HG02798 (cell line): ENCODE measurements at regions not wholly inside any gene's neighbourhood (a gene's known extent, or its start where the extent isn't known, plus 50 kb on each side); places are given as distances from the start of the nearest gene placed in this dataset.
"Not testable (repeated sequence)": the region's sequence is repeated elsewhere in the genome, so short reads cannot be mapped to it uniquely, and the experiment has no call there.

Source experiments
- ATAC-seq: cut with Tn5 transposase; IDR thresholded peaks from one replicate; pipeline ENCODE4 v1.9.1; 2021; ENCODE audit warnings: mild to moderate bottlenecking; ENCODE audit not compliant: unreplicated experiment, poor library complexity

- not testable (repeated sequence) for ATAC-seq
Measured at GRCh38 chr7:116371536-116371935, 128.0 kb upstream of the CAV2 start.

GRCh38 chr7:116373229-116373628 lies 126.3 kb upstream of the CAV2 start:
- ATAC-seq, result not testable (repeated sequence)

DNA sequence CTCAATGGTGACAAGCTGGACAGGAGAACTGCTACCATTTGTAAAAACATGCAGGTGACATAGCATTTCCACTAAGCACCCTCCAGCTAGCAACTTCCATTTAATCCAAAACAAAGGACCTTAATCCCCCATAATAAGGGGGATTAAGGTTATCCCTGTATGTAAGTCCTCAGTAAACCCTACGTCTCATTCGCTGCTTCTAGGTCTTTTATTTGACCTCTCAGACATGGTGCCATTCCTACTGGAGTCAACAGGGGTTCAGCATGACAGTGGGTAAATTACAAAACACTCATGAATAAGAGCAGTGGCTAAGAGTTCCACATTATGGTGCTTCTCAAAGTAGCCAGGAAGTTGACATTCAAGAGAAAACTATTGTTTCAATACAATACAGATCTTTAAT lies 121.8 kb upstream of the CAV2 start:
- no peak for ATAC-seq

- no peak for ATAC-seq
Measured at GRCh38 chr7:116380025-116380424, 119.5 kb upstream of the CAV2 start.

DNA sequence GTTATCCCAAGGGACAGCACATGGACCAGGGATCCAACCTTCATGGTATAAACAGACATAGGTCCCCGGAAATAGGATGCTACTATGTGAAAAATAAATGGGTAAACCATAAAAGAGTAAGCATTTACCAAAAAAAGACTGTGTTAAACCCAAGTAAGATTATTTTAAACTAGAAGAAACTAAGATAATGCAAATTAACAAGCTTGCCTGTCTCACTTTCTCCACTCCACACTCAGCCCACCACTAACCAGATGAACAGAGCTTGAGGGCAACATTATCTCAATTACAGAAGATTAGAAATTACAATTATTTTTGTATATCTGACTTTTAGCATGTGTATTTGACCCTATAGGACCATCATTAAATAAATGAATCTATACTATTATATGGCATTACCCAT lies 117.2 kb upstream of the CAV2 start:
- no peak for ATAC-seq

DNA sequence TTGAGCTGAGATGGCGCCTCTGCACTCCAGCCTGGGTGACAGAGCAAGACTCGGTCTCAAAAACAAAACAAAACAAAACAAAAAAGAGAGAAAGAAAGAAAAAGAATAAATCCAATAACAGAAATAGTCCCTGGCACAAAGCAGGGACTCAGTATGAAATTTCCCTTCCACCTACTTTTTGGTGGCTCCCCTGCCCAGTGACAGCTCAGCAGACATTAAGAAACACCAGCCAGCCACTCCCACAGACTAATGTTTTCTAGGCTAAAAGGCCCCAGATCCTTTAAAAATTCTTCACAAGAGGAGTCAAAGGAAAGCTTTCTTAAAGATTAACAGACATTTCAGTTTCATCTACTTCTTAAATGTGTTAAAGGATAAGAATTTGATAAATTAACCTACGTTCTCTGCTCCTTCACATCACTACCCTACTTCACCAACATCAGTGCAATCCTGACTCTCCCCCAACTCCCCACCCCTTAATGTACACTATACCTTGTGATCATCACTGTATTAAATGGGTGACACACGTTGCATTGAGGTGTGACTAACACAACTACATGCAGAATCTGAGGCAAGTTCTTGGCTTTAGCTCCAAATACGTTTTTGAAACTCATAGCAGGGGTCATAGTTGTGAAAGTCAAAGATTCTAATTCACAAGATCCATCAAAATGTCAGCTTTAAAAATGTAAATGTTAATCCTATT lies 114.5 kb upstream of the CAV2 start:
- no peak for ATAC-seq

DNA sequence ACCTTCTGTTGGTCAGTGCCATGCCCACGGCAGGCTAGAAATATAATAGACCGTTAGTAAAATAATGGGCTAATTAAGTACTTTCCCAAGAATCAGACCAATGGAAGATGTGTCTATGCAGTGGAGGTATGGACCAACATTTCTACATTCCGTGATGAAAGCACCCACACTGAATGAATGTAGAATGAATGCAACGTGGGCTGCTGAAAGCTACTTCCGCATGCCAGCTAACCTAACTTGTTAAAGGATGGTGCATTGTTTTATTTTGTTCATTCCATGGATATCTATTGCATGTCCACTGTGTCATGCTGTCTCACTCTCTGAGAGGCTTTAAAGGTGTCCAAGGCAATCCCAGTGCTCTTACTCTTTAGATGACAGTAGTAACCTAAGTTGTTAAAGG lies 112.9 kb upstream of the CAV2 start:
- ATAC-seq, result no peak

- ATAC-seq, result no peak
Measured at GRCh38 chr7:116390363-116390762, 109.2 kb upstream of the CAV2 start.

- ATAC-seq, result no peak
Measured at GRCh38 chr7:116392806-116393205, 106.7 kb upstream of the CAV2 start.

DNA sequence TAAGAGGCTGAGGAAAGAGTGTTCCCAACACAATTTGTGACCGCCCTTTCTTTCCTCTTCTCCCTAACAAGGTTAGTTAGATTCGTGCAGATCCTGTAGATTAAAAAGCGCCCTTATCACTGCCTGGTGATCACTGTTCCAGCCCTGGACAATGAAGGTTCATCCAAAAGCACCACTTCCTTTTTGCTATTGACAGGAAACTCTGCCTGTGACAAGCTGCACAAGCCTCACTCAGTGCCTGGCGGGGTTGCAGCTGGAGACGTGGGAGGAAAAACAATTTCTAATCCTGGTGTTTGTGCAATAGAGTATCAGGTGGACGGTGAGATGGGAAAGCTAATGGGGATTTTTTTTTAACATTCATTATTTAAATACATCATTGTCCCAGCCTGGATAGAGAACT lies 105.9 kb upstream of the CAV2 start:
- no peak for ATAC-seq

DNA sequence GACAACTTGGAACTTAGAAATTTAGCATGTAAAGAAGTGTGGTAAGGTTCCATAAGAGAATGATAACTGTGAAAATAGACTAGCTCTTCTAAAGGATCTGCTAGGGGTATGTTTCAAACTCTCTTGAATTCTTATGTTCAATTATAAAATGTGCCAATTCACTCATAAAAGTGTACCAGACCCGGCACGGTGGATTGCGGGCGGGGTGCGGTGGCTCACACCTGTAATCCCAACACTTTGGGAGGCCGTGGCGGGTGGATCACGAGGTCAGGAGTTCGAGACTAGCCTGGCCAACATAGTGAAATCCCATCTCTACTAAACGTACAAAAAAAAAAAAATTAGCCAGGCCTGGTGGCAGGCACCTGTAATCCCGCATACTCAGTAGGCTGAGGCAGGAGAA lies 105.4 kb upstream of the CAV2 start:
- no peak for ATAC-seq

DNA sequence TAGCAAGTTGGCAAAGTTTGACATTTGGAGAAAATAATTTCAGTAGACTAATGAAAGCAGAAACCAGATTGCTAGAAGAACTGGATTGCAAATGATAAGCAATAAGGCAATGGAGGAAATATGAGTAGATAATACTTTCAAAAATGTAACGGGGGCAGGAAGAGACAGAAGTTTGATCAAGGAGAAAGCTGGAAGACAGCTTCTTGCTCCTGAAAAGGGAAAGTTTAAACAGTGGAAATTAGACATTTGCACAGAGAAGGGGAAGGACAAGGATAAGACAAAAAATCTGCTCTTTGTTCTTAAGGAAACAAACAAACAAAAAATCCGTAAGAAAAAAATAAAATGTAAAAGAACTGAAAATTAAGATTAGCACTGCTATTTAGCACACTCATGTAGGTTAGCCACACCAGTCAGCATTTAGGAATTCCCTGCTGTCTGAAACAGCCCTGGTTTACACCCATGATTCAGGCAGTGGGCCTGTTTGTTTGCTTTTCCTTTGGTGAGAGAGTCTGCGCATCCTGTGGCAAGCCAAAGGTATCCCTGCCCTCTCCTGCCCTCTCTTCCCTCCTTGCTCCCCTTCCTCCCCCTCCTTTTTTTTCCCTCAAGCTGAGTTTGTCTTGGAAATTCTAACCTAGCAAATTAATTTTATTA lies 104.3 kb upstream of the CAV2 start:
- no peak for ATAC-seq

DNA sequence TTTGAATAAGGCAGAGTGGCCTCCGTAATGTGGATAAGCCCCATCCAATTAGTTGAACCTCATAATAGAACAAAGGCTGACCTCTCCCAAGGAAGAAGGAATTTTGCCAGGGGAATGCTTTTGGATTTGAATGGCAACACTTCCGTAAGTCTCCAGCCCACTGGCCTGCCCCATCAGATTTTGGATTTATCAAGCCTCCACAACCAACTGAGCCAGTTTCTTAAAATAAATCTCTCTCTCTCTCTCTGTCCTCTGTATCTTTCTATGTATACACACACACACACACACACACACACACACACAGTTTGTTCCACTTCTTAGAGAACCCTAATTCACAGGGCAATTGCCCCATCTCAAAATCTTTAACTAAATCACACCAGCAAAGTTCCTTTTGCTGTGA lies 100.9 kb upstream of the CAV2 start:
- ATAC-seq, result no peak

- ATAC-seq, result no peak
Measured at GRCh38 chr7:116399819-116400218, 99.7 kb upstream of the CAV2 start.

DNA sequence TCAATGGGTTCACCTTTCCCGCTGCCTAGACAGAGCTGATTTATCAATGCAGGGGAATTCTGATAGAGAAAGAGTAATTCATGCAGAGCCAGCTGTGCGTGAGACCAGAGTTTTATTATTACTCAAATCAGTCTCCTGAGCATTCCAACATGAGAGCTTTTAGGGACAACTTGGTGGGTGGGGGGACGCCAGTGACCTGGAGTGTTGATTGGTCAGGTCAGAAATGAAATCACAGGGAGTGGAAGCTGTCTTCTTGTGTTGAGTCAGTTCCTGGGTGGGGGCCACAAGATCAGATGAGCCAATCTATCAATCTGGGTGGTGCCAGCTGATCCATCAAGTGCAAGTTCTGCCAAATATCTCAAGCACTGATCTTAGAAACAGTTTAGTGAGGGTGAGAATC lies 99.0 kb upstream of the CAV2 start:
- no peak for ATAC-seq

- ATAC-seq, result no peak
Measured at GRCh38 chr7:116401711-116402110, 97.8 kb upstream of the CAV2 start.

- ATAC-seq, result no peak
Measured at GRCh38 chr7:116403265-116403664, 96.3 kb upstream of the CAV2 start.

DNA sequence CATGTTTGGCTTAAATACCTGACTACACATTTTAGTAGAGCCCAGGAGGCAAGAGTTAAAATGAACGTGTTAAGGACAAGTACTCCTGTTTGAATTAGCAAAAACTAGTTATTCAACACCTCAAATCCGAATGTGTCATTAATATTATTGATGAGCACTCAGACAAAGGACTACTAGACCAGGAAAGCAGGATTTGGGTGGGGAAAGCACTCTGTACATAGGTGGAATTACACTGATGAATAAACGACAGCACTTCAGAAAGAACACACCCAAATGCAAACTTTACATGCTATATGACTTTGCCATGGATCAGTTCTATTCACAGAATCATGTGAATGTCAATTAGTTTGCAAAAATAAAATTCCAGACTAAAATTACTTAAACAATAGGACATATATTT lies 95.1 kb upstream of the CAV2 start:
- no peak for ATAC-seq

DNA sequence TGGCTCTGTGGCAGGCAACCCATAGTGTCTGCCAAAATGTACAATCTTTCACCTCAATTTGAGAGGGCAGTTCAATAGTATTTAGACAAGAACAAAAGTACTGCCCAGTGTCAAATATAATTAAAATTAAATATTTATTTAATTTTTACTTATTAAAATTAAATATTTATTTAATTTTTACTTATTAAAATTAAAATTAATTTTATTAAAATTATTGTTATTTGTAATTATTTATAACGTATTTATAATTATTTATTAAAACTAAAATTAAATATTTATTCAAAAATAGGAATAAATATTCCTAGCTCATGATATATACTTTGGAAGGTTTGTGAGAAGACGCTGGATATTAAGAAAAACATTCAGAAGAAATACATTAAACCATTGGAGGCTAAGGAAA lies 93.7 kb upstream of the CAV2 start:
- no peak for ATAC-seq

- no peak for ATAC-seq
Measured at GRCh38 chr7:116407165-116407564, 92.4 kb upstream of the CAV2 start.

GRCh38 chr7:116408166-116408565 lies 91.4 kb upstream of the CAV2 start:
- ATAC-seq, result no peak

DNA sequence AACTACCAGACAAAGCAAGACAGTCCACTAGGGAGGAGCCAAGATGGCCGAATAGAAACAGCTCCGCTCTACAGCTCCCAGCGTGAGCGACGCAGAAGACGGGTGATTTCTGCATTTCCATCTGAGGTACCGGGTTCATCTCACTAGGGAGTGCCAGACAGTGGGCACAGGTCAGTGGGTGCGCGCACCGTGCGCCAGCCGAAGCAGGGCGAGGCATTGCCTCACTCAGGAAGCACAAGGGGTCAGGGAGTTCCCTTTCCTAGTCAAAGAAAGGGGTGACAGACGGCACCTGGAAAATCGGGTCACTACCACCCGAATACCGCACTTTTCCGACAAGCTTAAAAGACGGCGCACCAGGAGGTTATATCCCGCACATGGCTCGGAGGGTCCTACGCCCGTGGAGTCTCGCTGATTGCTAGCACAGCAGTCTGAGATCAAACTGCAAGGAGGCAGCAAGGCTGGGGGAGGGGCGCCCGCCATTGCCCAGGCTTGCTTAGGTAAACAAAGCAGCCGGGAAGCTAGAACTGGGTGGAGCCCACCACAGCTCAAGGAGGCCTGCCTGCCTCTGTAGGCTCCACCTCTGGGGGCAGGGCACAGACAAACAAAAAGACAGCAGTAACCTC lies 90.6 kb upstream of the CAV2 start:
- ATAC-seq, result not testable (repeated sequence)
